WTC11 (cell line): ENCODE measurements at regions not wholly inside any gene's neighbourhood (a gene's known extent, or its start where the extent isn't known, plus 50 kb on each side); places are given as distances from the start of the nearest gene placed in this dataset.

ENCODE experiments used
- TF ChIP-seq, protein P1 (sequence below): fragments of 250-450 bp; sonication (Bioruptor Pico); conservative IDR thresholded peaks from 2 replicates; pipeline ENCODE4 v1.9.0; 2021; ENCODE audit warnings: mild to moderate bottlenecking
- TF ChIP-seq, protein P2 (sequence below): sonication (generic); formaldehyde crosslinking; IDR thresholded peaks from 2 replicates; pipeline ENCODE4 v1.8.1; 2022; ENCODE audit warnings: mild to moderate bottlenecking, moderate library complexity, missing genetic modification reagents

DNA sequence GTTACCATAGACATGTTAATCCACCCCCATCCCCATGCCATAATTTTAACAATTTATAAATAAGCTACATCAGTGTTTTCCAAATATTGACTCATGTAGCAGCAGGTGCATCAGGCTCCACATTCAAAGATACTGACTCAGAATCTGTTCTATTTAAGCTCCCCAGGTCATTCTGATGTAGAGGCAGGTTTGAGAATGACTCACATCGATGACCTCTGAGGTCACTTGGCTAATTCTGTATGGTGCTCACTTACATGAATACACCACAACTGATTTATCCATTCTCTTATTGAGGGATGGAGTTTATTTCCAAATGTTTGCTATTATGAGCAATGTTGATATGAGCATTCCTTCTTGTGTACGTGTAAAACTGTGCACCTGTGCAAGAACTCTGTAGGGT is 1159.0 kb downstream of the TYW1 start:
- TF ChIP-seq, protein P1, sequence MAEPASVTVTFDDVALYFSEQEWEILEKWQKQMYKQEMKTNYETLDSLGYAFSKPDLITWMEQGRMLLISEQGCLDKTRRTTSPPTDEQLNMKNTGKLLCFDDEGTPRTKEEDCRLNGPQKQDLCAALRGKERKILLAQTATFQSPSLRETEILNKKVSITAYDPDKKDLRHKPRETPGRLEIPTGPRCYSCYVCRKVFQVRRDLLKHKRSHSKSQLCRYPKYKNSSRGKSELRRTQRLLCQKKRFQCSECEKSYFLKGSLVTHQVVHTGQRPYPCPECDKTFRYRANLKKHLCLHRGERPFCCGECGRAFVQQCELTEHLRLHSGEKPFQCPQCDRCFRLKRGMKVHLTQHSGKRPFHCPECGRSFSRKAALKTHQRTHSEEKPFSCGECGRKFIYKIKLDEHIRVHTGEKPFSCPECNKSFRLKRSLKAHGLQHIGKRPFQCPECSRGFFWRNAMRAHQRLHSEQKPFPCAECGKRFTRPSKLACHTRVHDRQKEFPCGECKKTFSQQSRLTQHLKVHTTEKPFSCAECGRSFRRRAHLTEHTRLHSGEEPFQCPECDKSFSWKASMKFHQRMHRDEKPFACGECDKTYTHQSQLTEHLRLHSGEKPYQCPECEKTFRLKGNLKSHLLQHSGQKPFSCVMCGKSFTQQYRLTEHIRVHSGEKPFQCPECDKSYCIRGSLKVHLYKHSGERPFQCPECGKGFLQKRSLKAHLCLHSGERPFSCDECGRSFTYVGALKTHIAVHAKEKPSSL (CRISPR knock-in tag) = no peak
- TF ChIP-seq, protein P2, sequence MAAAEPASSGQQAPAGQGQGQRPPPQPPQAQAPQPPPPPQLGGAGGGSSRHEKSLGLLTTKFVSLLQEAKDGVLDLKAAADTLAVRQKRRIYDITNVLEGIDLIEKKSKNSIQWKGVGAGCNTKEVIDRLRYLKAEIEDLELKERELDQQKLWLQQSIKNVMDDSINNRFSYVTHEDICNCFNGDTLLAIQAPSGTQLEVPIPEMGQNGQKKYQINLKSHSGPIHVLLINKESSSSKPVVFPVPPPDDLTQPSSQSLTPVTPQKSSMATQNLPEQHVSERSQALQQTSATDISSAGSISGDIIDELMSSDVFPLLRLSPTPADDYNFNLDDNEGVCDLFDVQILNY (CRISPR knock-in tag) = no peak
